Neutrophil (primary cell): ENCODE measurements at regions not wholly inside any gene's neighbourhood (a gene's known extent, or its start where the extent isn't known, plus 50 kb on each side); places are given as distances from the start of the nearest gene placed in this dataset.
"Not testable (repeated sequence)": the region's sequence is repeated elsewhere in the genome, so short reads cannot be mapped to it uniquely, and the experiment has no call there.

Experiments used
- H3K27ac ChIP-seq: fragments of 200-600 bp; sonication (generic); 2 replicates; pipeline ENCODE4 v1.5.1; 2016; ENCODE audit warnings: mild to moderate bottlenecking, moderate library complexity
- H3K27me3 ChIP-seq: fragments of 200-600 bp; sonication (generic); 2 replicates; pipeline ENCODE4 v1.6.0; 2016; ENCODE audit warnings: mild to moderate bottlenecking
- H3K36me3 ChIP-seq: fragments of 200-600 bp; sonication (generic); 2 replicates; pipeline ENCODE4 v1.5.1; 2017
- H3K4me1 ChIP-seq, 2 experiments: fragments of 200-600 bp in 1 of 2; sonication (generic) in 1 of 2; 1 replicate in 1 of 2; 2 replicates in 1 of 2; pipeline versions ENCODE4 v1.5.1 to v1.6.1; 2013 to 2016; ENCODE audit warnings: low read depth in 1 of 2, low read length in 1 of 2, mild to moderate bottlenecking in 1 of 2, moderate library complexity in 1 of 2; ENCODE audit not compliant: control insufficient read depth in 1 of 2, insufficient read depth in 1 of 2
- H3K4me3 ChIP-seq, 2 experiments: fragments of 200-600 bp in 1 of 2; sonication (generic) in 1 of 2; 1 replicate in 1 of 2; 2 replicates in 1 of 2; pipeline ENCODE4 v1.5.1; 2013 to 2016; ENCODE audit warnings: low read depth in 1 of 2, low read length in 1 of 2, mild to moderate bottlenecking in 1 of 2, moderate library complexity in 1 of 2
- H3K9me3 ChIP-seq: fragments of 200-600 bp; sonication (generic); 2 replicates; pipeline ENCODE4 v1.5.1; 2016
- CTCF ChIP-seq: fragments of 200-600 bp; sonication (generic); IDR thresholded peaks from 2 replicates; pipeline ENCODE4 v1.5.1; 2016; ENCODE audit warnings: antibody characterized with exemption

- Histone ChIP-seq H3K36me3 (no peaks in the 10 kb centered on the region), H3K9me3 (no peaks in the 10 kb centered on the region), H3K27ac (no peak overlapping the region), H3K4me3 (no peak overlapping the region), H3K4me1 (peaks cover 0 to 6% of the 10 kb centered on the region in 2 experiments), H3K27me3 (no peaks in the 10 kb centered on the region)
- TF ChIP-seq CTCF = no peak
These were observed 148.4 kb downstream of the KLF6 start for GRCh38 chr10:3636356-3637181.

GRCh38 chr10:3635697-3636096 is 149.3 kb downstream of the KLF6 start:
- Histone ChIP-seq H3K9me3 (no peaks in the 10 kb centered on the region), H3K4me3 (no peak overlapping the region), H3K4me1 (peaks cover 0 to 6% of the 10 kb centered on the region in 2 experiments), H3K27me3 (no peaks in the 10 kb centered on the region), H3K36me3 (no peaks in the 10 kb centered on the region), H3K27ac (no peak overlapping the region)
- no peak for TF ChIP-seq CTCF

GRCh38 chr10:3635211-3635671 is 149.8 kb downstream of the KLF6 start:
- no peaks in the 10 kb centered on the region for H3K9me3 ChIP-seq
- TF ChIP-seq CTCF = no peak
- H3K4me3 ChIP-seq = no peak overlapping the region
- H3K36me3 ChIP-seq = no peaks in the 10 kb centered on the region
- H3K4me1 ChIP-seq = peaks cover 0 to 6% of the 10 kb centered on the region in 2 experiments
- H3K27ac ChIP-seq = no peak overlapping the region
- no peaks in the 10 kb centered on the region for H3K27me3 ChIP-seq

GRCh38 chr10:3634646-3635045 is 150.4 kb downstream of the KLF6 start:
- H3K27me3 ChIP-seq, H3K9me3 ChIP-seq, H3K4me1 ChIP-seq, H3K36me3 ChIP-seq, H3K4me3 ChIP-seq, H3K27ac ChIP-seq: not testable (repeated sequence)

- H3K9me3 ChIP-seq = no peaks in the 10 kb centered on the region
- H3K27me3 ChIP-seq = no peaks in the 10 kb centered on the region
- no peaks in the 10 kb centered on the region for H3K36me3 ChIP-seq
- no peak overlapping the region for H3K4me3 ChIP-seq
- no peaks in the 10 kb centered on the region for H3K4me1 ChIP-seq
- no peak for TF ChIP-seq CTCF
- H3K27ac ChIP-seq = no peak overlapping the region
These were observed 153.2 kb downstream of the KLF6 start for GRCh38 chr10:3631701-3632330.

GRCh38 chr10:3631291-3631690 is 153.7 kb downstream of the KLF6 start:
- no peaks in the 10 kb centered on the region for H3K36me3 ChIP-seq
- H3K4me3 ChIP-seq = no peak overlapping the region
- H3K9me3 ChIP-seq = no peaks in the 10 kb centered on the region
- no peak overlapping the region for H3K27ac ChIP-seq
- no peaks in the 10 kb centered on the region for H3K4me1 ChIP-seq
- H3K27me3 ChIP-seq = no peaks in the 10 kb centered on the region
- TF ChIP-seq CTCF = no peak
